NCI-H1930 (cell line): ENCODE measurements at regions not wholly inside any gene's neighbourhood (a gene's known extent, or its start where the extent isn't known, plus 50 kb on each side); places are given as distances from the start of the nearest gene placed in this dataset.

Source experiments
- DNase-seq, 2 experiments: peaks; one replicate each; lab custom pipeline; 2025; lab: John Stamatoyannopoulos, UW

GRCh38 chr3:34783876-34784275 lies 855.4 kb upstream of the ARPP21 start:
- no peak for DNase-seq

GRCh38 chr3:34793057-34793456 lies 846.3 kb upstream of the ARPP21 start:
- DNase-seq = no peak

GRCh38 chr3:34807611-34808010 lies 831.7 kb upstream of the ARPP21 start:
- DNase-seq = no peak

GRCh38 chr3:34808287-34808686 lies 831.0 kb upstream of the ARPP21 start:
- DNase-seq = no peak

- no peak for DNase-seq
Measured at GRCh38 chr3:34828847-34829246, 810.5 kb upstream of the ARPP21 start.

- DNase-seq = no peak
Measured at GRCh38 chr3:34832865-34833508, 806.3 kb upstream of the ARPP21 start.

GRCh38 chr3:34837848-34838741 lies 801.2 kb upstream of the ARPP21 start:
- no peak for DNase-seq

- DNase-seq = no peak
Measured at GRCh38 chr3:34842706-34843480, 796.4 kb upstream of the ARPP21 start.

GRCh38 chr3:34844323-34844620 lies 795.1 kb upstream of the ARPP21 start:
- DNase-seq = no peak

GRCh38 chr3:34851137-34851536 lies 788.2 kb upstream of the ARPP21 start:
- DNase-seq = no peak

GRCh38 chr3:34852844-34853439 lies 786.4 kb upstream of the ARPP21 start:
- DNase-seq = no peak

GRCh38 chr3:34856081-34856947 lies 783.0 kb upstream of the ARPP21 start:
- DNase-seq = no peak

- DNase-seq = no peak
Measured at GRCh38 chr3:34858067-34858660, 781.2 kb upstream of the ARPP21 start.

GRCh38 chr3:34859746-34860145 lies 779.6 kb upstream of the ARPP21 start:
- DNase-seq = no peak

- no peak for DNase-seq
Measured at GRCh38 chr3:34862456-34862855, 776.9 kb upstream of the ARPP21 start.

GRCh38 chr3:34863485-34863884 lies 775.8 kb upstream of the ARPP21 start:
- no peak for DNase-seq

GRCh38 chr3:34864011-34864410 lies 775.3 kb upstream of the ARPP21 start:
- DNase-seq = no peak

- no peak for DNase-seq
Measured at GRCh38 chr3:34865346-34865745, 774.0 kb upstream of the ARPP21 start.

- no peak for DNase-seq
Measured at GRCh38 chr3:34868935-34869334, 770.4 kb upstream of the ARPP21 start.

GRCh38 chr3:34869696-34870095 lies 769.6 kb upstream of the ARPP21 start:
- no peak for DNase-seq

GRCh38 chr3:34872406-34872805 lies 766.9 kb upstream of the ARPP21 start:
- DNase-seq = no peak
